ENCODE measurements at regions not wholly inside any gene's neighbourhood (a gene's known extent, or its start where the extent isn't known, plus 50 kb on each side); places are given as distances from the start of the nearest gene placed in this dataset.
"Not testable (repeated sequence)": the region's sequence is repeated elsewhere in the genome, so short reads cannot be mapped to it uniquely, and the experiment has no call there.

DNA sequence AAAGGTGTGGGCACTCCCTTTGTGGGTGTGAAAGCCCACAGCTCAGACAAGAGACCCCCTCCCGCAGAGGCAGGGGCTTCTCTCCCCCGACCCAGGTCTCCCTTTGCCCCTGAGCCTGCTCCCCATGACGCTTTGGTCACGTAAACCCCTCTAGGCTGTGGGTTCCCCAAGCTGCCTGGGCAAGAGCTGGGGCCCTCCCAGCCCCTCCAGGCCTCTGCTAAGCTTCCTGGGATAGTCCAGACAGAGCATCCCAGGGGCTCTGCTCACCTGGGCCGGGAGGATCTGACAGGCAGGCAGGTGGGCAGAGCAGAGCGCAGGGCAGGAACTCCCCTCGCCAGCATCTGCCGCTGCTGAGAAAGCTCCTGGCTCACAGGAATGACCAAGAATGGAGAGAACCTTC lies 177.3 kb downstream of the BANP start:
- Histone ChIP-seq H3K27ac (ENCODE audit: low read depth, low read length) (no peak overlapping the region), H3K4me1 (ENCODE audit: insufficient read depth, low read length) (no peaks in the 10 kb centered on the region), H3K36me3 (ENCODE audit: insufficient read depth, low read length) (no peaks in the 10 kb centered on the region), H3K4me3 (ENCODE audit: low read length) (no peak overlapping the region), H3K27me3 (ENCODE audit: insufficient read depth, low read length, poor library complexity, severe bottlenecking) (no peaks in the 10 kb centered on the region), H3K9me3 (ENCODE audit: low read length) (no peaks in the 10 kb centered on the region)
- H3K27ac Mint-ChIP-seq, result peak overlapping the region in 1 of 8 donors; percentile 10
- POLR2A ChIA-PET, result no interaction called here
- H3K36me3 Mint-ChIP-seq, result no peaks in the 10 kb centered on the region
- peak in 1 of 5 donors; percentile 10 for DNase-seq
- H3K4me3 Mint-ChIP-seq, result no peak overlapping the region
- no peaks in the 10 kb centered on the region for H3K27me3 Mint-ChIP-seq
- H3K4me1 Mint-ChIP-seq, result no peaks in the 10 kb centered on the region
- H3K9me3 Mint-ChIP-seq, result no peaks in the 10 kb centered on the region
- CTCF ChIA-PET, result no interaction called here

DNA sequence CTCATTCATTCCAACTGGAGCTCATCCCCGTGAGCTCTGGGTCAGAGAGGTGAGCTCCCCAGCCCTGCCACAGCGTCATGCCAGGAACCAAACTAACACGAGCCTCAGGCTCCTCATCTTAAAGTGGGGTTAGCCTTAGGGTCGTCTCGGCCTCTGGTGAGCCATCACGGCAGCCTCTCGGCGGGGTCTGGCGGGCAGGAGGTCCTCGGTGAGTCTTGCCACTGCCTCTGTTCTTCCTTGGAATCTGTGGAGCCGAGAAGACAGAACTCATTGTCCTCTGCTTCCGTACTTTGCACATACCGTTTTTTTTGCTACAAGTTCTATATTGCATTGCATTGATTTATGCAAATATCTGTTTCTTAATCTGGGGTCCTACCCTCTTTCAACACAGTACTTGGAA lies 177.9 kb downstream of the BANP start:
- H3K27ac ChIP-seq (ENCODE audit: low read depth, low read length); H3K36me3 Mint-ChIP-seq; H3K27ac Mint-ChIP-seq; H3K4me3 Mint-ChIP-seq; H3K36me3 ChIP-seq (ENCODE audit: insufficient read depth, low read length); H3K4me1 Mint-ChIP-seq; H3K9me3 Mint-ChIP-seq; CTCF ChIA-PET; H3K27me3 ChIP-seq (ENCODE audit: insufficient read depth, low read length, poor library complexity, severe bottlenecking); H3K27me3 Mint-ChIP-seq; H3K4me1 ChIP-seq (ENCODE audit: insufficient read depth, low read length); POLR2A ChIA-PET; H3K9me3 ChIP-seq (ENCODE audit: low read length); H3K4me3 ChIP-seq (ENCODE audit: low read length): not testable (repeated sequence)
- DNase-seq, result peak in 1 of 5 donors; percentile 25

DNA sequence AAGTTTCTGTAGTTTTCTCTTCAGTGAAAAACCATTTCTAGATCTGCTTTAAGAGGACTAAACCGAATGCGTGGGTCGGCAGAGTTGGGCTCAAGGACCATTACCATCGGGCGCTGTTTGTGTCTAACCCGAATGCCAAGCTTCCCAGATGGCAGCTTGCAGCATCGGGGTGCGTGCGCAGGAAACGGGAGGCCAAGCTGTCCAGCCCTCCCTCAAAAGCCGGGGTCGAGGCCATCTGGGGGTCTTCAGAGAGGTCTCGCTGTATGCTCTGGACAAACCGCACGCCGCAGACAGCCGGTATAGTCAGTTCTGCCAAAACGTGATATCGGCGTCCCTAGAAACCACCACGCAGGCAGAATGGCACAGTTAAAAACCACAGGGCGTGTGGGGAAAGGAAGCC lies 178.8 kb downstream of the BANP start:
- Histone ChIP-seq H3K36me3 (ENCODE audit: insufficient read depth, low read length) (no peaks in the 10 kb centered on the region), H3K27me3 (ENCODE audit: insufficient read depth, low read length, poor library complexity, severe bottlenecking) (no peaks in the 10 kb centered on the region), H3K9me3 (ENCODE audit: low read length) (no peaks in the 10 kb centered on the region), H3K27ac (ENCODE audit: low read depth, low read length) (no peak overlapping the region), H3K4me3 (ENCODE audit: low read length) (no peak overlapping the region), H3K4me1 (ENCODE audit: insufficient read depth, low read length) (no peaks in the 10 kb centered on the region)
- ChIA-PET POLR2A (no interaction called here), CTCF (no interaction called here)
- Mint-ChIP-seq H3K27me3 (peaks cover 0 to 3% of the 10 kb centered on the region in 2 donors), H3K9me3 (no peaks in the 10 kb centered on the region), H3K4me3 (peak overlapping the region in 1 of 7 donors; percentile 18), H3K4me1 (no peaks in the 10 kb centered on the region), H3K36me3 (no peaks in the 10 kb centered on the region), H3K27ac (no peak overlapping the region)
- DNase-seq, result peak in 1 of 5 donors; percentile 26

DNA sequence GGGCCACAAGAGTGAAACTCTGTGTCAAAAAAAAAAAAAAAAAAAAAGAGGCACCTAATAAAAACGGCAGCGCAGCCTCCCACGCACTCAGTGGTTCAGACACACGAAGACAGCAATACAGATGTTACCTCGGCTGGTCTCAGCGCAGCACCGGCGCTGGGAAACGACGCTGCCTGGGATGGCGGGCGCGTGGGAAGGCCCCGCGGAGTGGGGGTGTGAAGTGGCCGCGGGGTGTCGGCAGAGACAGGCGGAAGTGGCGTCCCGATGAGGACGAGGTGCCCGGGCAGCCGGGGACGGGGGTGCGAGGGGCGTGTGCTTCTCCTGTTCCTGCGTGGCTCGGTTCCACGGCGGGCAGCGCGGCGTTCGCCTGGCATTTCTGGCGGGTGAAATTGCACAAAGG lies 179.4 kb downstream of the BANP start:
- Mint-ChIP-seq H3K4me1 (no peaks in the 10 kb centered on the region), H3K27me3 (peaks cover 0 to 3% of the 10 kb centered on the region in 2 donors), H3K27ac (no peak overlapping the region), H3K9me3 (no peaks in the 10 kb centered on the region), H3K4me3 (no peak overlapping the region), H3K36me3 (no peaks in the 10 kb centered on the region)
- no peaks in the 10 kb centered on the region for H3K9me3 ChIP-seq (ENCODE audit: low read length)
- ChIA-PET CTCF (no interaction called here), POLR2A (no interaction called here)
- no peak overlapping the region for H3K4me3 ChIP-seq (ENCODE audit: low read length)
- DNase-seq, result peak in 1 of 5 donors; percentile 45
- no peaks in the 10 kb centered on the region for H3K4me1 ChIP-seq (ENCODE audit: insufficient read depth, low read length)
- no peak overlapping the region for H3K27ac ChIP-seq (ENCODE audit: low read depth, low read length)
- no peaks in the 10 kb centered on the region for H3K36me3 ChIP-seq (ENCODE audit: insufficient read depth, low read length)
- no peaks in the 10 kb centered on the region for H3K27me3 ChIP-seq (ENCODE audit: insufficient read depth, low read length, poor library complexity, severe bottlenecking)

DNA sequence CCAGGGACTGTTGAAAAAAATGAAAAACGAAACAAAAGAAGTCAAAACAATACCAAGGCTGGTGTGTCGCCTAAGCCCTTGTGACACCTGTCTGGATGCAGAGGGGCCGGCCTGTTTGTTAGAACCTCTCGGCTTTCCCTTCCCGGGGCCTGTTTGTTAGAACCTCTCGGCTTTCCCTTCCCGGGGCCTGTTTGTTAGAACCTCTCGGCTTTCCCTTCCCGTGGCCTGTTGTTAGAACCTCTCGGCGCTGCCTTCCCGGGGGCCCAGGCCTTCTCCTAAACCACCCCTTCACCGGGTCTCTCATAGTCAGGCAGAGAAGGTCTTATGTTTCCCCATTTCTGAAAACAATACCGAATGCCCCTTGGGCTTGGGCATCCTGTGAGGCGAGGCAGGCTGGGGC lies 180.0 kb downstream of the BANP start:
- Histone ChIP-seq H3K27me3 (ENCODE audit: insufficient read depth, low read length, poor library complexity, severe bottlenecking) (no peaks in the 10 kb centered on the region), H3K9me3 (ENCODE audit: low read length) (no peaks in the 10 kb centered on the region), H3K4me3 (ENCODE audit: low read length) (no peak overlapping the region), H3K4me1 (ENCODE audit: insufficient read depth, low read length) (no peaks in the 10 kb centered on the region), H3K36me3 (ENCODE audit: insufficient read depth, low read length) (no peaks in the 10 kb centered on the region), H3K27ac (ENCODE audit: low read depth, low read length) (no peak overlapping the region)
- Mint-ChIP-seq H3K27ac (peak overlapping the region in 1 of 8 donors; percentile 14), H3K36me3 (no peaks in the 10 kb centered on the region), H3K4me3 (no peak overlapping the region), H3K9me3 (no peaks in the 10 kb centered on the region), H3K4me1 (no peaks in the 10 kb centered on the region), H3K27me3 (peaks cover 0 to 3% of the 10 kb centered on the region in 2 donors)
- CTCF ChIA-PET, result no interaction called here
- DNase-seq, result peak in 1 of 5 donors; percentile 7
- POLR2A ChIA-PET, result no interaction called here

DNA sequence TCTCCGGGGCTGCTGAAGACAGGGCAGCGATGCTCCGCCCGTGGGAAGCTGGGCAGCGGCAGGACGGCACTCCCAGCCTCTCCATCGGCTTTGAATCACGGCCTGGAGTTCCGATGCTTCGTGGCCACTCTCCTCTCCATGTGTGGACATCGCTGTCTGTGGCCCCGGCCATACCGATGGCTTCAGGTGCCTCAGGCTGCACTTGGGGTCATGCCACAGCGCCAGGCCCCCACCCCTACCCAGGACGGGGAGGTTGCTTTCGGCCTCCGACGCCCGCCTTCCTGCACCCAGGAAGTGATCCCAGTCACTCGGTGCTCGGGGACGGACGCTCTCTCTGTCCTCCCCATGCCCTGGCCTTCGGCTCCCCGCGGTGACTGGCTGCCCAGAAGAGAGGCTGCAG lies 180.7 kb downstream of the BANP start:
- H3K4me1 Mint-ChIP-seq, result no peaks in the 10 kb centered on the region

DNA sequence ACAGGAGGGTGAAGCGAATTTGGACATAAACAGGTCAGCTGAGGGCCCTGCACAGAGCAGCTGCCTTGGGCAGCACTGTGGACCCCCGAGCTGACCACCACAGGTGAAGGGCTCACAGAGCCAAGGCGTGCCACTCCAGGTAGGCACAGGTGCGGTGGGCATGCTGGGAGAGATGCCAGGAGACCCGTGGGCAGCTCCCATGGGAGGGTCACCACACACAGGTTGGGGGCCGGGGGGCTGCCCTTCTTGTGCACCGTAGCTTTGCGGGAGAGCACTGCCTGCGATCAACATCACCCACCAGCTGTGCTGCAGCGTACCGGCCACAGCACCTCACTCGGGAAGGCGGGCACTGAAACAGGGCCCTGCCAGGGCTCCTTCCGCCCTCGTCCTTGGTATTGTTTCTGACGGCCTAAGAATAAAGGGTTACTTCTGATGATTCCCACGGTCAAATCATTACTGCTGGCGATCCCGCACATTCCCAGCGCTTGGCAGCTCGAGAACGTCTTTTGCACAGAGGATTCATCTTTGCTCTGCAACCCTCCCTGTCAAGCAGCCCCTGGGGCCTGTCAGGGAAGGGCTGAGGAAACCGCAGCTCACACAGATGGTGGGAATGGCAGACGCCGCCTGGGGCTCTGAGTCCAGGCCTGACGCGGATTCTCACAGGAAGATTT lies 181.7 kb downstream of the BANP start:
- Histone ChIP-seq H3K36me3 (ENCODE audit: insufficient read depth, low read length) (no peaks in the 10 kb centered on the region), H3K4me1 (ENCODE audit: insufficient read depth, low read length) (no peaks in the 10 kb centered on the region), H3K27me3 (ENCODE audit: insufficient read depth, low read length, poor library complexity, severe bottlenecking) (no peaks in the 10 kb centered on the region), H3K27ac (ENCODE audit: low read depth, low read length) (no peak overlapping the region), H3K4me3 (ENCODE audit: low read length) (no peak overlapping the region), H3K9me3 (ENCODE audit: low read length) (no peaks in the 10 kb centered on the region)
- Mint-ChIP-seq H3K36me3 (peaks cover 0 to 4% (median 0%) of the 10 kb centered on the region in 3 donors), H3K4me3 (no peak overlapping the region), H3K9me3 (peaks cover 0 to 3% (median 0%) of the 10 kb centered on the region in 5 donors), H3K27me3 (peaks cover 0 to 3% of the 10 kb centered on the region in 2 donors), H3K27ac (no peak overlapping the region), H3K4me1 (no peaks in the 10 kb centered on the region)
- CTCF ChIA-PET, result no interaction called here
- POLR2A ChIA-PET, result no interaction called here
- peak in 1 of 5 donors; percentile 40 for DNase-seq

More for the DNA sequence above, 180.7 kb downstream of the BANP start:
- H3K4me3 ChIP-seq (ENCODE audit: low read length), result no peak overlapping the region
- no peaks in the 10 kb centered on the region for H3K9me3 ChIP-seq (ENCODE audit: low read length)
- Mint-ChIP-seq H3K9me3 (no peaks in the 10 kb centered on the region), H3K36me3 (no peaks in the 10 kb centered on the region), H3K27ac (no peak overlapping the region), H3K27me3 (peaks cover 0 to 3% of the 10 kb centered on the region in 2 donors), H3K4me3 (no peak overlapping the region)
- H3K27ac ChIP-seq (ENCODE audit: low read depth, low read length), result no peak overlapping the region
- POLR2A ChIA-PET, result no interaction called here
- CTCF ChIA-PET, result no interaction called here
- no peaks in the 10 kb centered on the region for H3K4me1 ChIP-seq (ENCODE audit: insufficient read depth, low read length)
- H3K27me3 ChIP-seq (ENCODE audit: insufficient read depth, low read length, poor library complexity, severe bottlenecking), result no peaks in the 10 kb centered on the region
- no peaks in the 10 kb centered on the region for H3K36me3 ChIP-seq (ENCODE audit: insufficient read depth, low read length)
- no peak for DNase-seq

DNA sequence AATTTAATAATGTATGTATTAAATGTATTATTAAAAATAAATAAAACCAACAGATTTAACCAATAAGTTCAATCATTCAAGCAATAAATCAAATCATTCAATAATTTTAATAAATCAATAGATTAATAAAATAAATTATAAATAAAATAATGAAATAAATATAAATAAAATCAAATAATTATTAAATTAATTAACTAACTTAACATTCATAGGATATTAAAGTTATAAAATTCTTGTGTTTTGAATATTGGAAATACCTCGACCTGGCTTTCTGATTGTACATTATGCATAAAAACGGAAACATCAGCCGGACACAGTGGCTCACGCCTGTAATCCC lies 182.2 kb downstream of the BANP start:
- Mint-ChIP-seq H3K36me3 (peaks cover 0 to 4% (median 0%) of the 10 kb centered on the region in 3 donors), H3K27me3 (peaks cover 0 to 3% of the 10 kb centered on the region in 2 donors), H3K9me3 (peaks cover 0 to 4% (median under 1%) of the 10 kb centered on the region in 5 donors), H3K4me3 (no peak overlapping the region), H3K4me1 (no peaks in the 10 kb centered on the region), H3K27ac (no peak overlapping the region)
- Histone ChIP-seq H3K9me3 (ENCODE audit: low read length) (no peaks in the 10 kb centered on the region), H3K4me1 (ENCODE audit: insufficient read depth, low read length) (no peaks in the 10 kb centered on the region), H3K27me3 (ENCODE audit: insufficient read depth, low read length, poor library complexity, severe bottlenecking) (no peaks in the 10 kb centered on the region), H3K4me3 (ENCODE audit: low read length) (no peak overlapping the region), H3K36me3 (ENCODE audit: insufficient read depth, low read length) (no peaks in the 10 kb centered on the region), H3K27ac (ENCODE audit: low read depth, low read length) (no peak overlapping the region)
- no peak for DNase-seq
- ChIA-PET POLR2A (no interaction called here), CTCF (no interaction called here)
